Thyroid gland (tissue), 4 donors: ENCODE measurements at regions not wholly inside any gene's neighbourhood (a gene's known extent, or its start where the extent isn't known, plus 50 kb on each side); places are given as distances from the start of the nearest gene placed in this dataset.

ENCODE experiments used
- POLR2A ChIP-seq, 2 donors: fragments of 450-650 bp; IDR thresholded peaks; one replicate each; pipeline ENCODE4 v1.6.1; 2017; ENCODE audit warnings: antibody characterized with exemption in 2 of 2, mild to moderate bottlenecking in 2 of 2, moderate library complexity in 1 of 2
- TF ChIP-seq, protein P1 (sequence below), 6 experiments: fragments of 200-600 bp in 3 of 6; fragments of 450-650 bp in 3 of 6; sonication (generic) in 3 of 6; IDR thresholded peaks; one replicate each; pipeline ENCODE4 v1.5.1; 2016 to 2019; ENCODE audit warnings: antibody characterized with exemption in 6 of 6, mild to moderate bottlenecking in 2 of 6, inconsistent platforms in 1 of 6, moderate library complexity in 1 of 6

DNA sequence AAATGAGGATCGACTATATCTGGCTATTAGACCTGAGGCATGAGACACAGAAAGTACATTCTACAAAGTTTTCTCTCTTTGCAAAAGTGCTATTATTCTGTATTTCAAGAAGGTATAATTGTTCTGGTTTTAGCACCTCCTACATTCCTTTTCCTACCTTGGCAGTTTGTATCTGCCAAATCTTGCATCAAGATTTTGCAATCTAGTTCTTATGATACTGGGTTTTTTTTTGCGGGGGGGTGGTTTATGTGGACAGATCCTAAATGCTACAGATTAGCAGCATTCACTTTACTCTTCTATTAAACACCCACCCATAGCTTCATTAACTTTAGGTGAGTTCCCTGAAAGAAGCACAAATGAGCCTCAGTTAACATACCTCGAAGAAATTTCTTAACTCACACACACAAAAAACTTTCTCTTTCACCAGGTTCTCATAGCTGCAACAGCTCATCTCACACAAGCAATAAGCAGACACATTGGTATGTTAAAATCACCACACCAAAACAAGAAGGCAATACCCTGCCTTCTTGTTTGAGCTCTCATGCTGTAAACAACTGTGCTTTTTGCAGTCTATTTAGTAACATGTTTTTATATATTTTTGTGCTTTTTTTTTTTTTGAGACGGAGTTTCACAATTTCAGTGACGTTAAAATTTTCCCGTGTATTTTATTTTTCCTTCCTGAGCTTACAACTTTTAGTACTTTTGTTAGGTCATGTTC lies 73.0 kb upstream of the VGLL4 start:
- TF ChIP-seq, protein P1, sequence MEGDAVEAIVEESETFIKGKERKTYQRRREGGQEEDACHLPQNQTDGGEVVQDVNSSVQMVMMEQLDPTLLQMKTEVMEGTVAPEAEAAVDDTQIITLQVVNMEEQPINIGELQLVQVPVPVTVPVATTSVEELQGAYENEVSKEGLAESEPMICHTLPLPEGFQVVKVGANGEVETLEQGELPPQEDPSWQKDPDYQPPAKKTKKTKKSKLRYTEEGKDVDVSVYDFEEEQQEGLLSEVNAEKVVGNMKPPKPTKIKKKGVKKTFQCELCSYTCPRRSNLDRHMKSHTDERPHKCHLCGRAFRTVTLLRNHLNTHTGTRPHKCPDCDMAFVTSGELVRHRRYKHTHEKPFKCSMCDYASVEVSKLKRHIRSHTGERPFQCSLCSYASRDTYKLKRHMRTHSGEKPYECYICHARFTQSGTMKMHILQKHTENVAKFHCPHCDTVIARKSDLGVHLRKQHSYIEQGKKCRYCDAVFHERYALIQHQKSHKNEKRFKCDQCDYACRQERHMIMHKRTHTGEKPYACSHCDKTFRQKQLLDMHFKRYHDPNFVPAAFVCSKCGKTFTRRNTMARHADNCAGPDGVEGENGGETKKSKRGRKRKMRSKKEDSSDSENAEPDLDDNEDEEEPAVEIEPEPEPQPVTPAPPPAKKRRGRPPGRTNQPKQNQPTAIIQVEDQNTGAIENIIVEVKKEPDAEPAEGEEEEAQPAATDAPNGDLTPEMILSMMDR (IDR thresholded peaks at IDR 0.05): no peak
- TF ChIP-seq POLR2A (IDR thresholded peaks at IDR 0.05): no peak
